ENCODE measurements at regions not wholly inside any gene's neighbourhood (a gene's known extent, or its start where the extent isn't known, plus 50 kb on each side); places are given as distances from the start of the nearest gene placed in this dataset.
"Not testable (repeated sequence)": the region's sequence is repeated elsewhere in the genome, so short reads cannot be mapped to it uniquely, and the experiment has no call there.

DNA sequence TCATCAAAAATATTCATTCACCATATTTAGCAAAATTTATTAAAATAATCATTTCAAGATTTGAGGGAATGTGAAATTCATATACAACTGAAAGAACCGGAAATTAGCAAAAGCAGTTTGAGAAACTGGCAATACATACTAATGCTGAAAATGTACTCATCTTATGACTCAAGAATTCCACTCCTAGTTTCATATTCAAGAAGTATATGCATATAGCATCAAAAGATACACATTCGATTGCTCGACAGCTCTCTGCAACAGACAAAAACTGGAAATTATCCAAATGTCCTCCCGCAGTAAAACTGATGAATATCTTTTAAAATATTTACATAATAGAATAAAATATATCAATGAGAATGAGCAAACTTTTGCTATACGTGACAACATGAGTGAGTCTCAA, 189.2 kb upstream of the MGAT4C start:
- no peaks in the 10 kb centered on the region for H3K4me1 ChIP-seq (ENCODE audit: control insufficient read depth, insufficient read depth, low read length)
- H3K4me3 ChIP-seq (ENCODE audit: insufficient read depth, low read depth, low read length): no peak overlapping the region
- WGBS, 2 experiments: 92 to 94% methylated on average over 2 to 3 of the region's 5 CpGs
- H3K9me3 ChIP-seq (ENCODE audit: control insufficient read depth, low read length): no peaks in the 10 kb centered on the region
- H3K27me3 ChIP-seq (ENCODE audit: control insufficient read depth, insufficient read depth, low read length, poor library complexity, severe bottlenecking): no peaks in the 10 kb centered on the region
- H3K27ac ChIP-seq (ENCODE audit: insufficient read depth, low read depth, low read length, poor library complexity, severe bottlenecking): no peak overlapping the region
- no peaks in the 10 kb centered on the region for H3K36me3 ChIP-seq (ENCODE audit: control insufficient read depth, insufficient read depth, low read length)

DNA sequence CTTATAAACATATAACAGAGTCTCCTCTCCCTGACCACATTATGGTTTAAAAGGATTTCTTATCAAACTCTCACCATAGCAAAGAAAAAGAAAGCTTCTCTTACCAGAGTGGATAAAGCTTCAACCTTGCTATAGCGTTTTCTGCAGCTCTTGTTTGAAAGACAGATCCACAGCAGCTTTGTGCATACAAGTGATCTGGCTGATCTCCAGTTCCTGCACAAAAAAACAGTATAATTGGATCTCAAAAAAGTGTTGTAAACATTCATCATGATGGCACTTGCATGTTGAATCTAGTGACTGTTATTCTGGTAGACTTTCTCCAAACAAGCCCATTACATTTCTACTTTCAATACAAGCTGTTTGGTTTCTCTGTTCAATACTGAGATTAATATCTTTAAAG, 178.9 kb upstream of the MGAT4C start:
- no peak overlapping the region for H3K4me3 ChIP-seq (ENCODE audit: insufficient read depth, low read depth, low read length)
- H3K27me3 ChIP-seq (ENCODE audit: control insufficient read depth, insufficient read depth, low read length, poor library complexity, severe bottlenecking): no peaks in the 10 kb centered on the region
- H3K36me3 ChIP-seq (ENCODE audit: control insufficient read depth, insufficient read depth, low read length): no peaks in the 10 kb centered on the region
- H3K4me1 ChIP-seq (ENCODE audit: control insufficient read depth, insufficient read depth, low read length): no peaks in the 10 kb centered on the region
- no peak overlapping the region for H3K27ac ChIP-seq (ENCODE audit: insufficient read depth, low read depth, low read length, poor library complexity, severe bottlenecking)
- no peaks in the 10 kb centered on the region for H3K9me3 ChIP-seq (ENCODE audit: control insufficient read depth, low read length)
- 80 to 89% methylated on average over 1 of the region's 1 CpG for WGBS, 2 experiments

DNA sequence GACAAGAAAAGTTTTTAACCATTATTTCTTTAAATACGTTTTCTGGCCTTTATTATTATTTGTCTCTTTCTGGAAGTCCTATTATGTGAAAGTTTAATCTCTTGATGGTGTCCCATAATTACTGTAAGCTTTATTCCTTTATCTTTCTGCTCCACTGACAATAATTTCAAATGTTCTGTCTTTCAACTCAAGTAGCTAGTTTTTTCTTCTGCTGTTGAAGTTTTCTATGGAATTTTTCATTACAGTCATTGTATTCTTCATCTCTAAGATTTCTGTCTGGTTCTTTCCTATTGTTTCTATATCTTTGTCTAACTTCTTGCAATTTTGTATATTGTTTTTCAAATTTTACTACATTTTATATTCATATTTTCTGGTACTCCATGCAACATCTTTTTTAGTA, 173.6 kb upstream of the MGAT4C start:
- Histone ChIP-seq H3K36me3 (ENCODE audit: control insufficient read depth, insufficient read depth, low read length) (no peaks in the 10 kb centered on the region), H3K27me3 (ENCODE audit: control insufficient read depth, insufficient read depth, low read length, poor library complexity, severe bottlenecking) (no peaks in the 10 kb centered on the region), H3K4me3 (ENCODE audit: insufficient read depth, low read depth, low read length) (no peak overlapping the region), H3K27ac (ENCODE audit: insufficient read depth, low read depth, low read length, poor library complexity, severe bottlenecking) (no peak overlapping the region), H3K9me3 (ENCODE audit: control insufficient read depth, low read length) (no peaks in the 10 kb centered on the region), H3K4me1 (ENCODE audit: control insufficient read depth, insufficient read depth, low read length) (no peaks in the 10 kb centered on the region)
- WGBS, 2 experiments: no CpG with 5 or more reads among the region's 1 CpG

DNA sequence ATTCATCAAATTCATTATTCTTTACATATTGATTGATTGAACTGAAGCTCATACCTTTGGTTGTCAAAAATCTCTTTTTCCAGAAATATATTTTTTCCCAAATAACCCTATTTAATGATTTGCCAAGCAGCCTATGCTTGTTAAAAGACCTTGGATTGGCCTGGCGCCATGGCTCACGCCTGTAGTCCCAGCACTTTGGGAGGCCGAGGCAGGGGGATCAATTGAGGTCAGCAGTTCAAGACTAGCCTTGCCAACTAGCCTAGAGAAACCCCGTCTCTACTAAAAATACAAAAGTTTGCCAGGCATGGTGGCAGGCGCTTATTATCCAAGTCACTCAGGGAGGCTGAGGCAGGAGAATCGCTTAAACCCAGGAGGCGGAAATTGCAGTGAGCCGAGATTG, 165.1 kb upstream of the MGAT4C start:
- H3K36me3 ChIP-seq (ENCODE audit: control insufficient read depth, insufficient read depth, low read length): no peaks in the 10 kb centered on the region
- H3K27ac ChIP-seq (ENCODE audit: insufficient read depth, low read depth, low read length, poor library complexity, severe bottlenecking): no peak overlapping the region
- WGBS, 2 experiments: 92 to 94% methylated on average over 8 of the region's 8 CpGs
- H3K4me1 ChIP-seq (ENCODE audit: control insufficient read depth, insufficient read depth, low read length): no peaks in the 10 kb centered on the region
- H3K27me3 ChIP-seq (ENCODE audit: control insufficient read depth, insufficient read depth, low read length, poor library complexity, severe bottlenecking): no peaks in the 10 kb centered on the region
- no peak overlapping the region for H3K4me3 ChIP-seq (ENCODE audit: insufficient read depth, low read depth, low read length)
- H3K9me3 ChIP-seq (ENCODE audit: control insufficient read depth, low read length): no peaks in the 10 kb centered on the region

DNA sequence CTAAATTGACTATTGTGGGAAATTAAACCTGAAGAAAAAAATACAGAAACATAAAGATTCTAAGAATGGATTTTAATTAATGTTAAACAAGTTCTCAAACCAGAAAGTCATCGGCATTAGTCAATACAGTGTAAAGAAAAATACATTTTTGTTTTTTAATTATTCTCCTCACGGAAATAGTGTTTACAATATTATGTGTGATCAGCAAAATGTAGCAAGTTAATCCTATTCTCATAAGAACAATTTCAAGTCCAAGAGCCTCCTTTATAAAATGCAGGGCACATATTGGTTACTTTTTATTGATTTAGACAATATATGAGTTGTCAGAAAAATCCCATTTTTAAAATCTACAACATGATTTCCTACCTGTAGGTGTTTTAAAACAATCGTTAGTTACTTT, 158.0 kb upstream of the MGAT4C start:
- WGBS, 2 experiments: 100% methylated on average over 1 of the region's 3 CpGs; no CpG with 5 or more reads in 1 of the 2 experiments
- peaks cover 5% of the 10 kb centered on the region for H3K9me3 ChIP-seq (ENCODE audit: control insufficient read depth, low read length)
- no peaks in the 10 kb centered on the region for H3K4me1 ChIP-seq (ENCODE audit: control insufficient read depth, insufficient read depth, low read length)
- H3K36me3 ChIP-seq (ENCODE audit: control insufficient read depth, insufficient read depth, low read length): no peaks in the 10 kb centered on the region
- H3K27ac ChIP-seq (ENCODE audit: insufficient read depth, low read depth, low read length, poor library complexity, severe bottlenecking): no peak overlapping the region
- H3K4me3 ChIP-seq (ENCODE audit: insufficient read depth, low read depth, low read length): no peak overlapping the region
- no peaks in the 10 kb centered on the region for H3K27me3 ChIP-seq (ENCODE audit: control insufficient read depth, insufficient read depth, low read length, poor library complexity, severe bottlenecking)

DNA sequence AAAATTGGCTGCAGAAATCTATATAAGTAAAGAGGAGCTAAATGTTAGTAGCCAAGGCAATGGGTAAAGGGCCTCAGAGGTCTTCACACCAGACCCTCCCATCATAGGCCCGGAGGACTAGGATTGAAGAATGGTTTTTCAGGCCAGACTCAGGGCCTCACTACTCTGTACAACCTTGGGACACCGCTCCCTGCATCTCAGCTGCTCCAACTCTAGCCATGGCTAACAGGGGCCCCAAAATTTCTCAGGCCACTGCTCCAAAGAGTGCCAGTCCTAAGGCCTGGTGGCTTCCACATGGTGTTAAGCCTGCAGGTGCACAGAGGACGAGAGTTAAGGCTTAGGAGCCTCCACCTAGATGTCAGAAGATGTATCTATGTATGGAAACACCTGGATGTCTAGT, 155.5 kb upstream of the MGAT4C start:
- H3K27me3 ChIP-seq (ENCODE audit: control insufficient read depth, insufficient read depth, low read length, poor library complexity, severe bottlenecking): no peaks in the 10 kb centered on the region
- WGBS, 2 experiments: 86 to 89% methylated on average over 3 of the region's 3 CpGs
- H3K4me3 ChIP-seq (ENCODE audit: insufficient read depth, low read depth, low read length): no peak overlapping the region
- peaks cover 5% of the 10 kb centered on the region for H3K9me3 ChIP-seq (ENCODE audit: control insufficient read depth, low read length)
- no peaks in the 10 kb centered on the region for H3K4me1 ChIP-seq (ENCODE audit: control insufficient read depth, insufficient read depth, low read length)
- no peaks in the 10 kb centered on the region for H3K36me3 ChIP-seq (ENCODE audit: control insufficient read depth, insufficient read depth, low read length)
- H3K27ac ChIP-seq (ENCODE audit: insufficient read depth, low read depth, low read length, poor library complexity, severe bottlenecking): no peak overlapping the region

DNA sequence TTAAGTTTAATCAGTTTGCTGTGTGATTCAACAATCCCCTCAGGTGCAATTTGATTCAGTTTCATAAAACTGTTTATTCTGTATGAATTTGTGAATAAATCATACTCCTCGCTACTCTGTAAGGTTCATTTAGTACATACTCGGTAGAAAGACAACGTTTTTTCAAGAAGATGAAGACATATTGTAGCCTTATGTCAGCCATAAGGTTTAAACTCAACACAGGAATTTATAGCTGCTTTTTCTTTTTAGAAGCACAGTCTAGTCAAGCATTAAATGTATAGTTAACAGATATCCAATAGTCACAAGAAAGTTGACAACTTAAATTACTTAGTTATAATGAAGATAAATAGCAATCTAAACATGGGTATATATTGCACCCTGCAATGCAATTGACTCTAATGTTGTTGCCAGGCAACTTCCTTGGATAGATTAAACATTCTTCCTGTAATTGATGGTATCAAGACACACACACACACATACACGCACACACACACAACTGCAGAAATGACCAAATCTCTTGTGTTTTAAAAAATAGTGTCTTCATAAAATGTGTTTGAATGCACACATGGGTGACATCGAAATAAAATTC, 151.5 kb upstream of the MGAT4C start:
- Histone ChIP-seq H3K4me1 (ENCODE audit: control insufficient read depth, insufficient read depth, low read length) (no peaks in the 10 kb centered on the region), H3K36me3 (ENCODE audit: control insufficient read depth, insufficient read depth, low read length) (no peaks in the 10 kb centered on the region), H3K27me3 (ENCODE audit: control insufficient read depth, insufficient read depth, low read length, poor library complexity, severe bottlenecking) (no peaks in the 10 kb centered on the region), H3K9me3 (ENCODE audit: control insufficient read depth, low read length) (peaks cover 5% of the 10 kb centered on the region), H3K4me3 (ENCODE audit: insufficient read depth, low read depth, low read length) (no peak overlapping the region), H3K27ac (ENCODE audit: insufficient read depth, low read depth, low read length, poor library complexity, severe bottlenecking) (no peak overlapping the region)
- WGBS, 2 experiments: 97 to 100% methylated on average over 3 of the region's 5 CpGs

DNA sequence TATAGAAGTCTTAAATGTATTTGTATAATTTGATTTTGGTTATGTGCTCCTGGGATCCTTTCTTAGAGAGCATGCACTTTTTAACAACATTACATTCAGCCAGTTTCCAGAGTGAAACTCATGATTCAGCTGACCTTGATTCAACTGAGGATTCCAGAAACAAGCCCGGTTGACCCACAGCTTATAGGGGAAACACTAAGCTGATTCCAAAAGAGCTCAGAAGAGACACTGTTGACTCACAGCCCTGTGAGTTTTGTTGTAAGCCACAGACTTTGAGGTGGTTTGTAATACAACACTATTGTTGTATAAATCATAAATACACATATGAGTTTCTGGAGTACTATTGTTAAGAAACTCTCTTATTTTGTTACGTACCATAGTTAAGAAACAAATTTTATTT, 133.8 kb upstream of the MGAT4C start:
- WGBS, 2 experiments: 85 to 100% methylated on average over 1 of the region's 2 CpGs
- no peaks in the 10 kb centered on the region for H3K4me1 ChIP-seq (ENCODE audit: control insufficient read depth, insufficient read depth, low read length)

DNA sequence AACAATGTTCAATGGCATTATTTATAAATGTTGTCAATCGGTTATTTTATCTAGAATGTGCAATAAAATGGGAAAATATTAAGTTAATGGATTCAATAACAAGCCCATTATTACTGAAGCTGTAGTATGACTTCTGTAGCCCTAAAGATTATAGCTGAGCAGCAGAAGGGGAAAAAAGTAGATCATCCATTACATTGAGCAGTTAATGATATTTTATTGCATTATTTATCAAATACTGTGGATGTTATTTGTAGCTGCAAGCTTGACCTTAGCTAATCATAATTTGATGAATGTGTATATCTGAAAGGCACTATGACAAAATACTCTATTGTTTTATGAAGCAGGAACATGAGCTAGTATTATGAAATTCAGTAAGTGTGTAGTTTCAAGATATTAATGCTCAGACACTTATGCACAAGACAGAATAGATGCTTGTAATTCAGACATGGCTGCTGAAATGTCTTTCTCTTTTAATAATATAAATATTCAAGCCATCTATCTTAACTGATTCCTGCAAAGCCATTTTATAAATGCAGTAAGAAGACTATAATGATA, 131.5 kb upstream of the MGAT4C start:
- no peaks in the 10 kb centered on the region for H3K27me3 ChIP-seq (ENCODE audit: control insufficient read depth, insufficient read depth, low read length, poor library complexity, severe bottlenecking)
- H3K4me1 ChIP-seq (ENCODE audit: control insufficient read depth, insufficient read depth, low read length): no peaks in the 10 kb centered on the region
- H3K9me3 ChIP-seq (ENCODE audit: control insufficient read depth, low read length): no peaks in the 10 kb centered on the region
- no peak overlapping the region for H3K27ac ChIP-seq (ENCODE audit: insufficient read depth, low read depth, low read length, poor library complexity, severe bottlenecking)
- H3K36me3 ChIP-seq (ENCODE audit: control insufficient read depth, insufficient read depth, low read length): no peaks in the 10 kb centered on the region
- WGBS, 2 experiments: 83 to 100% methylated on average over 1 of the region's 1 CpG
- H3K4me3 ChIP-seq (ENCODE audit: insufficient read depth, low read depth, low read length): no peak overlapping the region

More for the DNA sequence above, 133.8 kb upstream of the MGAT4C start:
- Histone ChIP-seq H3K9me3 (ENCODE audit: control insufficient read depth, low read length) (no peaks in the 10 kb centered on the region), H3K27me3 (ENCODE audit: control insufficient read depth, insufficient read depth, low read length, poor library complexity, severe bottlenecking) (no peaks in the 10 kb centered on the region), H3K4me3 (ENCODE audit: insufficient read depth, low read depth, low read length) (no peak overlapping the region), H3K36me3 (ENCODE audit: control insufficient read depth, insufficient read depth, low read length) (no peaks in the 10 kb centered on the region), H3K27ac (ENCODE audit: insufficient read depth, low read depth, low read length, poor library complexity, severe bottlenecking) (no peak overlapping the region)

DNA sequence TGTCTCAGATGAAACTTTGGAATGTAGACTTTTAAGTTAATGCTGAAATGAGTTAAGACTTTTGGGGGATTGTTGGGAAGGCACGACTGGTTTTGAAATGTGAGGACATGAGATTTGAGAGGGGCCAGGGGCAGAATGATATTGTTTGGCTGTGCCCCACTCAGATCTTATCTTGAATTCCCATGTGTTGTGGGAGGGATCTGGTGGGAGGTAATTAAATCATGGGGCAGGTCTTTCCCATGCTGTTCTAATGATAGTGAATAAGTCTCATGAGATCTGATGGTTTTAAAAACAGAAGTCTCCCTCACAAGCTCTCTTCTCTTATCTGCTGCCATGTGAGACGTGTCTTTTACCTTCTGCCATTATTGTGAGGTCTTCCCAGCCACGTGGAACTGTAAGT, 127.6 kb upstream of the MGAT4C start:
- WGBS, 2 experiments: 84 to 96% methylated on average over 3 of the region's 3 CpGs
- not testable (repeated sequence) for H3K27ac ChIP-seq (ENCODE audit: insufficient read depth, low read depth, low read length, poor library complexity, severe bottlenecking); H3K4me3 ChIP-seq (ENCODE audit: insufficient read depth, low read depth, low read length); H3K36me3 ChIP-seq (ENCODE audit: control insufficient read depth, insufficient read depth, low read length); H3K4me1 ChIP-seq (ENCODE audit: control insufficient read depth, insufficient read depth, low read length); H3K27me3 ChIP-seq (ENCODE audit: control insufficient read depth, insufficient read depth, low read length, poor library complexity, severe bottlenecking); H3K9me3 ChIP-seq (ENCODE audit: control insufficient read depth, low read length)

DNA sequence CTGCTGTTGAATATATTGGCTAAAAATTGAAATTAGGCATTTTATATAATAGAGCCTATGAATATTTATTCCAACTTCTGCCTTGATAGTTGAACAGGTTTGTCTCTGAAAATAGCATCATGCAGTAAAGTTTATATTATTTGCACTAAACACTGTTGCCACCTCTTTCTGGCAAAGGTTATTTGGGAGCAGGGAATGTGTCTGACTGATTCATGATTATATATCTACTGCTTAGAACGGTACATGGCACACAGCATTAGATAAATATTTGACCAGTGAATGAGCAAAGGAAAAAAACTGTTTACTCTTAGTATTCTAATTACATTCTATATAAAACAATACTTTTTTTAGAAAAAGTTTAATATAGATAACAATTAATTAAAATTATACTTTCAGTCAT, 123.1 kb upstream of the MGAT4C start:
- Histone ChIP-seq H3K27me3 (ENCODE audit: control insufficient read depth, insufficient read depth, low read length, poor library complexity, severe bottlenecking) (no peaks in the 10 kb centered on the region), H3K4me1 (ENCODE audit: control insufficient read depth, insufficient read depth, low read length) (no peaks in the 10 kb centered on the region), H3K4me3 (ENCODE audit: insufficient read depth, low read depth, low read length) (no peak overlapping the region), H3K36me3 (ENCODE audit: control insufficient read depth, insufficient read depth, low read length) (no peaks in the 10 kb centered on the region), H3K9me3 (ENCODE audit: control insufficient read depth, low read length) (no peaks in the 10 kb centered on the region), H3K27ac (ENCODE audit: insufficient read depth, low read depth, low read length, poor library complexity, severe bottlenecking) (no peak overlapping the region)
- no CpG with 5 or more reads among the region's 1 CpG for WGBS, 2 experiments

Data from ectodermal cell (in vitro differentiated cells).